ENCODE measurements at regions not wholly inside any gene's neighbourhood (a gene's known extent, or its start where the extent isn't known, plus 50 kb on each side); places are given as distances from the start of the nearest gene placed in this dataset.

GRCh38 chr3:127108796-127109195 lies 84.1 kb upstream of the PRR23E start:
- Mint-ChIP-seq H3K4me1 (no peaks in the 10 kb centered on the region), H3K27ac (peak overlapping the region; percentile 12), H3K4me3 (no peak overlapping the region), H3K36me3 (ENCODE audit: low read depth) (no peaks in the 10 kb centered on the region), H3K27me3 (ENCODE audit: low read depth, poor library complexity) (peaks cover 13% of the 10 kb centered on the region), H3K9me3 (peaks cover 33% of the 10 kb centered on the region)
- no peak for TF ChIP-seq CTCF (IDR thresholded peaks at IDR 0.05)
- no peak for DNase-seq

- H3K27me3 Mint-ChIP-seq (ENCODE audit: low read depth, poor library complexity), result peaks cover 12% of the 10 kb centered on the region
- no peak overlapping the region for H3K27ac Mint-ChIP-seq
Measured at GRCh38 chr3:127110982-127111693, 81.8 kb upstream of the PRR23E start.

GRCh38 chr3:127112796-127113570 lies 79.9 kb upstream of the PRR23E start:
- Mint-ChIP-seq H3K9me3 (peaks cover 33% of the 10 kb centered on the region), H3K27me3 (ENCODE audit: low read depth, poor library complexity) (peaks cover 8% of the 10 kb centered on the region), H3K27ac (no peak overlapping the region), H3K4me1 (peaks cover 7% of the 10 kb centered on the region), H3K36me3 (ENCODE audit: low read depth) (no peaks in the 10 kb centered on the region), H3K4me3 (no peak overlapping the region)
- TF ChIP-seq CTCF (IDR thresholded peaks at IDR 0.05), result no peak
- DNase-seq, result no peak

More at GRCh38 chr3:127110982-127111693, 81.8 kb upstream of the PRR23E start:
- no peak for DNase-seq
- no peak overlapping the region for H3K4me3 Mint-ChIP-seq
- peaks cover 33% of the 10 kb centered on the region for H3K9me3 Mint-ChIP-seq
- TF ChIP-seq CTCF (IDR thresholded peaks at IDR 0.05), result no peak
- H3K4me1 Mint-ChIP-seq, result no peaks in the 10 kb centered on the region
- H3K36me3 Mint-ChIP-seq (ENCODE audit: low read depth), result no peaks in the 10 kb centered on the region

DNA sequence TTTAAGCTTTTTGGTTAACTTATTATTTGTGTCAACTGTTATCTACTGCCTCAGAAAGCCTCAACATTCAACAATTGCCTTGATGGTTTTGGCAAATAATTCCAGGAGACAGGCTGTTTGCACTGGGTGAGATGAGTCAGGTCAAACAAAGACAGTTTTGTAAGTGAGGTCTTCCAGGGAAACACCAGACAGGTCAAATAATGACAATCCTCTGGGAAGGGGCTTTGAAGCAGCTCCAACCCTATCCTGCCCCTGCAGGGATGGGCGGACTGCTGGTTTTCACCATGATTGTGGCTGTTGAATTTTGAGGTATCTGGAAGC lies 79.4 kb upstream of the PRR23E start:
- peaks cover 33% of the 10 kb centered on the region for H3K9me3 Mint-ChIP-seq
- no peak overlapping the region for H3K27ac Mint-ChIP-seq
- peaks cover 8% of the 10 kb centered on the region for H3K27me3 Mint-ChIP-seq (ENCODE audit: low read depth, poor library complexity)
- TF ChIP-seq CTCF (IDR thresholded peaks at IDR 0.05), result no peak
- H3K4me1 Mint-ChIP-seq, result peaks cover 7% of the 10 kb centered on the region
- H3K4me3 Mint-ChIP-seq, result no peak overlapping the region
- H3K36me3 Mint-ChIP-seq (ENCODE audit: low read depth), result no peaks in the 10 kb centered on the region
- no peak for DNase-seq

- TF ChIP-seq CTCF (IDR thresholded peaks at IDR 0.05), result no peak
- DNase-seq, result no peak
- H3K4me1 Mint-ChIP-seq, result peaks cover 7% of the 10 kb centered on the region
- peaks cover 8% of the 10 kb centered on the region for H3K27me3 Mint-ChIP-seq (ENCODE audit: low read depth, poor library complexity)
- H3K9me3 Mint-ChIP-seq, result peaks cover 33% of the 10 kb centered on the region
- H3K36me3 Mint-ChIP-seq (ENCODE audit: low read depth), result no peaks in the 10 kb centered on the region
- no peak overlapping the region for H3K27ac Mint-ChIP-seq
- no peak overlapping the region for H3K4me3 Mint-ChIP-seq
Measured at GRCh38 chr3:127114337-127115070, 78.4 kb upstream of the PRR23E start.

Data from nephron progenitor cell (in vitro differentiated cells).